HG03139 (cell line): ENCODE measurements at regions not wholly inside any gene's neighbourhood (a gene's known extent, or its start where the extent isn't known, plus 50 kb on each side); places are given as distances from the start of the nearest gene placed in this dataset.

ENCODE experiments used
- ATAC-seq: cut with Tn5 transposase; IDR thresholded peaks from one replicate; pipeline ENCODE4 v1.9.1; 2021; ENCODE audit not compliant: unreplicated experiment

DNA sequence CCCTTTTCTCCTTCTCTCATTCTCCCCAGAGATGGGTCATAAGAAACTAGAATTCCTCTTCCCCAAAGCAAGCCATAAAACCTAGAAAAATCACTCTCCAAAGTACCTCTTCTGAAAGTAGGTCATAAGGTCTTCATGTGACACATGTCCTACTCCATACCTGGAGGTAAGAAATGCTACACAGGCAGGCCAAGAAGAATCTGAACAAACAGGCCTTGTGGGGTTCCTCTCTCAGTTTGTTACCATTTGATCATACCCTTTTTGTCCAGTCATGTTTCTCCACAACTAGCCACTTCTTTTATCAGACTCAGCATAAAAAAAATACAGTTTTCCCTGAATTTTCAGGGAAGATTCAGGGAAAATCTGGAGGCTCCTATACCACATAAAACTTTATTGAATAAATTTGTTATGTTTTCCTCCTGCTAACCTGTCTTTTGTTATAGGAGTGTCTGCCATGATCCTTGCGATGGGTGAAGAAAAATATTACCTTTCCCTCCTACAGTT lies 134.4 kb upstream of the LMO4 start:
- no peak for ATAC-seq

GRCh38 chr1:87194856-87195255 lies 133.8 kb upstream of the LMO4 start:
- no peak for ATAC-seq

GRCh38 chr1:87196110-87196827 lies 132.4 kb upstream of the LMO4 start:
- no peak for ATAC-seq

GRCh38 chr1:87197156-87197555 lies 131.5 kb upstream of the LMO4 start:
- no peak for ATAC-seq

GRCh38 chr1:87197641-87198040 lies 131.0 kb upstream of the LMO4 start:
- no peak for ATAC-seq

GRCh38 chr1:87200875-87201638 lies 127.6 kb upstream of the LMO4 start:
- no peak for ATAC-seq

DNA sequence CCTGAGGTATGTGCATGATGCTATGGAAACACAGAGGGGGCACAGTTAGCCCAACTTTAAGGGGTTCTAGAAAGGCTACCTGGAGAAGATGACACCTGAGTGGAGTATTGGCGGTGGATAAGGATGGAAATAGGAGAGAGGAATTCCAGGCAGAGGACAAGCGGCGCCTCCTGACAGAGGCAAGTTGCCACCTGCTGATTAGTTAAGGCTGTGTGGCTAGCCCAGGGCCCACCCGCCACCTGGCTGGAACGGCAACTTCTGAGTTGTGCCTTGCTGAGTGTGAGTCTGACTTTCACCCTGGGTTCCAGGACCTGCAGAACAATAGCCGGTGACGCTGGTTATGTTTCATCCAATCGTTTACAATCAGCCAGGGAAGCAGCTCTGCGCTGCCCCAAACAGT lies 126.9 kb upstream of the LMO4 start:
- ATAC-seq = no peak

DNA sequence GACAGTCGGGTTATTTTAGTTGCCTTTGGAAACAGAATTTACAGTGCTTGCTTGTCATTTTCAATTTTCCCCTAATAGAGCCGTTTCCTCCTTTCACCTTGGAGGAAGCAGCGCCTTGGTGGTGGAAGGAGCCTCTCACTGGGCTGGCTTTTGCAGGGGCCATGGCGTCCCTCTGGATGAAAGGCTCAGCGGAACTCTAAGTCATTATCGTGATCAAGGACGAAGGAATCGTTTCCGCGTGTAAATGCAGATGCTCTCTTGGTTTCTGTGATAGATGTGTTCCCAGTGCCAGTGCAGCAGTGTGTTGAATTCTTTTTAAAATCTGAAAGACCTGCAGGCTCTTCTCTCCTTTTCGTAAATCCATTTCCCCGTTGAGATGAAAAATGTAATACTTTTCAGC lies 126.2 kb upstream of the LMO4 start:
- ATAC-seq = no peak

DNA sequence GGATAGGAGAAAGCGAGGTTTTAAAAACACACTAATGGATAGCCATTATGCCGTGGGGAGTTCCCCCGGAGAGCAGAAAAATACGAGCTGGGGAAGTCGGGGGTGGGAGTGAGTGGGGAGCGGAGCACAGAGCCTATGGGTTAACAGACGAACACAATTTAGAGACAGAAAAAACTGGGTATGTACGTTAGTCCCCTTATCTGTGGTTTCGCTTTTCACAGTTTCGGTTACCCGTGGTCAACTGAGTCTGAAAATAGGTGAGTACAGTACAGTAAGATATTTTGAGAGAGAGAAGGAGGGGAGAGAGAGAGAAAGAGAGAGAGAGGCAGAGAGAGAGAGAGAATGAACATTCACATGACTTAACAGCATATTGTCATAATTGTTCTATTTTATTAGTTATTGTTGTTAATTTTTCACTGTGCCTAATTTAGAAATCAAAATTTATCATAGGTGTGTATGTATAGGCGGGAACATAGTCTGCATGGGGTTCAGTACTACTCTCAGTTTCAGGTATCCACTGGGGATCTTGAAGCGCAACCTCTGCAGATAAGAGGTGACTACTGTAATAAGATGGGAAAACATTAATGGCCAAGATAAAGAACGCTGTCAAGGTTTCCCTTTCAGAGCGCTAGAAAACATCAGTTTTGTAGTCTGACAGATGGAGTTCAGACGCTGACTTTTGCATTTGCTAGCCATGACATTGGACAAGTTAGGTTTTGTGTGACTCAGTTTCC lies 125.6 kb upstream of the LMO4 start:
- peak; percentile 87 for ATAC-seq

DNA sequence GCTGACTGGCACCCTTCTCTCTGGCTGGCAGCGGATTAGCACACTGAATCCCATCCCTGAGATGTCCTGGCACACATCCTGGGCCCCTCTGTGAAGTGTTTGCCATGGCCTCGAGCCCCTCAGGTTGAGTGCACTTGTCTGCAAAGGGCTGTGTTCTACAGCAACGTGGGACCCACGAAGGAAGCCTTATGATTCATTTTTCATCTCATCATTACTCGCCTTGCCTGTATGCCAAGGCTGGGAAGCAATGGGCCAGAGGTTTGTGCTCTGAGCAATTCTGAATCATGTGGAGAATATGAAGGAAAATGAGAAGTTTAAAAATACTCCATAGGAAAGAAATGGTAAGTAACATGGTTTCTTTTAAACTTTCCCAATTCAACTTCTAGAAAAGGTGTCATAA lies 124.8 kb upstream of the LMO4 start:
- no peak for ATAC-seq

GRCh38 chr1:87204441-87204840 lies 124.2 kb upstream of the LMO4 start:
- no peak for ATAC-seq

GRCh38 chr1:87204921-87205320 lies 123.8 kb upstream of the LMO4 start:
- ATAC-seq = no peak

DNA sequence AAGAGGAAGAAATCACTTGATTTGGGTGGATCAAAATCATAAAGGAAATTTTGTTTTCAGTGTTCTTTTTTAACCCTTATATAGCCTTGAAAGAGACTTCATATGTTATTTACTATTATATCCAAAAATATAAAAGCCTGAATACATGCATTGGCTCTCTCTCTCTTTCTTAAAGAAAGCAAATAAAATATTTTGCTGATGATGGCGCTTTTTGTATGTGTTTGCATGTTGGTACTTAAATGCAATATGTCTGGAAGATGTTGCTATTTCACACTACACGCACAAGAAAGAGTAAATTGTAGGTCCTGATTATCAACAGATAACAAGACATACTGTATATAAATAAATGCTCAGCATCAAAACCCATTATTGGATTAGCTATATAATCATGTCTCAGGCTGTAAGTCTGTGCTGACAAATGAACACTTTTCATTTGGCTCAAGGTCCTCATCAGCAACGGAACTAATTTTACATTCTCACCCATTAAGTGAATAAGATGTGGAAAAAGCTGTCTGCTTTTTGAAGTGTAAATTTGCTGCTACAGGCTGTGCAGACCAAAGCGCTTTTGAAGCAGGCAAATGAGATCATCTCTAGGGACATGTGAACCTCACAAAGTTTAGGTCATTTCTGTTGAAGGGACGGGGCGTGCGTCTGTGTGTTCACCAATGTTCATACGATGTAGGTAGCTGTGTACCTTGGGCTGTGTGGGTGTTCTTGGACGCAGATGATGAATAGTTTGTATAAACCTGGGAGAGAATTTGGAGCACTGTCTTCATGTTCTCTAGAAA lies 122.4 kb upstream of the LMO4 start:
- ATAC-seq = no peak

- ATAC-seq = no peak
Measured at GRCh38 chr1:87208080-87208479, 120.6 kb upstream of the LMO4 start.

- no peak for ATAC-seq
Measured at GRCh38 chr1:87208931-87209330, 119.7 kb upstream of the LMO4 start.

DNA sequence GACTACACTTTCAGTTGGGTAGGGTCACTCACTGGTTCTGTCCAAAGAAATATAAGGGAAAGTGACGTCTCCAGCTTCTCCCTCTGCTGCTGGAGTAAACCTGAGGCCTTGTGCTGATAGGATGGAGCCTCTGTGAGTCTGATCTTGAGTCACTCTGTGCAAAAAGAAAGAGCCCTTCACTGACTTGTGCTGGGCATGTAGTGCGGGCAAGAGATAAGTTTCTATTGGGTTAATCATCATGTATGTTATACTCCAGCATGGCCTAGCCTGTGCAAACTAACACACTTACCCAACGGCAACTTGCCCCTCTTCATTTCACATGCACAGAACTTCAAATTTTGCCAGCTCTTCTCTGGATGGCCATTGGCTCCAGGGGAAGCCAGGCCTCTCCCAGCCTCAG lies 118.5 kb upstream of the LMO4 start:
- no peak for ATAC-seq

- no peak for ATAC-seq
Measured at GRCh38 chr1:87212431-87213134, 116.1 kb upstream of the LMO4 start.

- ATAC-seq = no peak
Measured at GRCh38 chr1:87213135-87213515, 115.6 kb upstream of the LMO4 start.

- no peak for ATAC-seq
Measured at GRCh38 chr1:87215592-87215991, 113.1 kb upstream of the LMO4 start.

GRCh38 chr1:87218618-87219017 lies 110.1 kb upstream of the LMO4 start:
- ATAC-seq = no peak
